Fibroblast of the aortic adventitia (primary cell): ENCODE measurements at regions not wholly inside any gene's neighbourhood (a gene's known extent, or its start where the extent isn't known, plus 50 kb on each side); places are given as distances from the start of the nearest gene placed in this dataset.

Source experiments
- DNase-seq: peaks from one replicate; pipeline ENCODE4 v3.0.0-alpha.2; 2010; ENCODE audit warnings: low read depth
- H3K4me3 ChIP-seq: 2 replicates; pipeline ENCODE4 v1.5.1; 2011; ENCODE audit warnings: low read depth, mild to moderate bottlenecking, control low read depth, low read length, moderate library complexity
- TF ChIP-seq, protein P1 (sequence below): IDR thresholded peaks from 2 replicates; pipeline ENCODE4 v1.5.1; 2011; ENCODE audit warnings: mild to moderate bottlenecking, low read length, control low read depth, inconsistent platforms; ENCODE audit not compliant: insufficient read depth

GRCh38 chr4:100651499-100652175 lies 133.8 kb upstream of the EMCN start:
- TF ChIP-seq, protein P1, sequence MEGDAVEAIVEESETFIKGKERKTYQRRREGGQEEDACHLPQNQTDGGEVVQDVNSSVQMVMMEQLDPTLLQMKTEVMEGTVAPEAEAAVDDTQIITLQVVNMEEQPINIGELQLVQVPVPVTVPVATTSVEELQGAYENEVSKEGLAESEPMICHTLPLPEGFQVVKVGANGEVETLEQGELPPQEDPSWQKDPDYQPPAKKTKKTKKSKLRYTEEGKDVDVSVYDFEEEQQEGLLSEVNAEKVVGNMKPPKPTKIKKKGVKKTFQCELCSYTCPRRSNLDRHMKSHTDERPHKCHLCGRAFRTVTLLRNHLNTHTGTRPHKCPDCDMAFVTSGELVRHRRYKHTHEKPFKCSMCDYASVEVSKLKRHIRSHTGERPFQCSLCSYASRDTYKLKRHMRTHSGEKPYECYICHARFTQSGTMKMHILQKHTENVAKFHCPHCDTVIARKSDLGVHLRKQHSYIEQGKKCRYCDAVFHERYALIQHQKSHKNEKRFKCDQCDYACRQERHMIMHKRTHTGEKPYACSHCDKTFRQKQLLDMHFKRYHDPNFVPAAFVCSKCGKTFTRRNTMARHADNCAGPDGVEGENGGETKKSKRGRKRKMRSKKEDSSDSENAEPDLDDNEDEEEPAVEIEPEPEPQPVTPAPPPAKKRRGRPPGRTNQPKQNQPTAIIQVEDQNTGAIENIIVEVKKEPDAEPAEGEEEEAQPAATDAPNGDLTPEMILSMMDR, result no peak
- H3K4me3 ChIP-seq, result no peak overlapping the region
- DNase-seq, result peak; percentile 9

DNA sequence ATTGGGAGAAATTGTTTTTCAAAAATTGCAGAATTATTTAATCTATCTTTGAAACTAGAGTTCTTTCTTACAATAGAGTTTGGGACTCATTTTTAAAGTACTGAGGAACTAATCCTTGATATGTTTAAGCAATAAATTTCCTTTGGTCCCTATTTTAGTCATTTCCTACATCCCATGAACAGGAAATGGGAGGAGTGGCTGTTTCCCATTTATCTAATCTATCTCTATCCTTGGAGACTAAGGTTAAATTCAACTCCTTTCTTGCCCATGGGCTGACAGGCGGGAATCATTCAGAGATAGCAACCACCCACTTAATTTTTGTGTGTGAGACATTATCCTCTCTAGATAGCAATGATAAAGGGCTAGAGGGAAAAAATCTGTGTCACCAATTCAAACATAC lies 131.6 kb upstream of the EMCN start:
- DNase-seq, result peak; percentile 52
- TF ChIP-seq, protein P1, result no peak
- no peak overlapping the region for H3K4me3 ChIP-seq

DNA sequence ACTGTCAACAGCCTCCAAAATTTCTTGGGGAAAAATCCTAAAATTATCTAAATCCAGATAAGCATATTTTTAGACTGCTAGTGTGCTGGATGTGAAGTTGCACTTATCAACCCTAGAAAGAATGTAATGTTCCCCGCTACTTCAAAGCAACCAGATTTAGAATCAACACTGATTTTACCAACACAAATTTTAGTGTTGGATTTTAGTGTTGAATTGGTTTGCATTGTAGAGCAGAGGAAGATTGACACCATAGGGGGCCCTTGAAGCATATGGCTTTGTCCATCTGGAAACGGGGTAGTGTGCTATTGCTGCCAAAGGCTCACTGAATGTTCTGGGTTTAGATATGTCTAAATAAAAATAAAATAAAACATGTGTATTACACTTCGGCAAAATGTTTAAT lies 126.3 kb upstream of the EMCN start:
- DNase-seq, result peak; percentile 21
- H3K4me3 ChIP-seq, result no peak overlapping the region
- TF ChIP-seq, protein P1, result no peak

DNA sequence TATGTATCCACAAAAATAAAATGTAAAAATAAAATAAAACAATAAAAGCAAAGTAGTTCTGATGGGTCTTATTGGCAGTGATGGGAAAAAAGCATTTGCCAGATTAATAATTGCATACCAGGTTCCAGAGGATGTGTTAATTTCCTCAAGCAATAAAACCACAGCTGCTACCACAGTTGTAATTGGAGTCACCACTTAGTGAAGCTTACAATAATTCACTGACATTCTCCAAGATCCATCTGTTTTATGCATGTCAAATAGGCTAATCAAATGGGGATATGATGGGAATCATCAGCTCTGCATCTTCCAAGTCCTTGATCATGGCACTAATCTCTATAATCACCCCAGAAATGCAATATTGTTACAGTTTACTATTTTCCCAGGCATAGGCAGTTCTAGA lies 123.5 kb upstream of the EMCN start:
- TF ChIP-seq, protein P1, result no peak
- H3K4me3 ChIP-seq, result no peak overlapping the region
- no peak for DNase-seq

GRCh38 chr4:100635899-100636298 lies 118.1 kb upstream of the EMCN start:
- DNase-seq, result no peak
- TF ChIP-seq, protein P1, result no peak
- H3K4me3 ChIP-seq, result no peak overlapping the region

GRCh38 chr4:100633269-100633668 lies 115.4 kb upstream of the EMCN start:
- H3K4me3 ChIP-seq, result no peak overlapping the region
- no peak for DNase-seq
- TF ChIP-seq, protein P1, result no peak

- DNase-seq, result no peak
- TF ChIP-seq, protein P1, result no peak
- no peak overlapping the region for H3K4me3 ChIP-seq
Observed at GRCh38 chr4:100632163-100632562, 114.3 kb upstream of the EMCN start.
